NCI-H526 (cell line): ENCODE measurements at regions not wholly inside any gene's neighbourhood (a gene's known extent, or its start where the extent isn't known, plus 50 kb on each side); places are given as distances from the start of the nearest gene placed in this dataset.

Source experiments
- DNase-seq, 2 experiments: peaks; one replicate each; lab custom pipeline; 2025; lab: John Stamatoyannopoulos, UW

DNA sequence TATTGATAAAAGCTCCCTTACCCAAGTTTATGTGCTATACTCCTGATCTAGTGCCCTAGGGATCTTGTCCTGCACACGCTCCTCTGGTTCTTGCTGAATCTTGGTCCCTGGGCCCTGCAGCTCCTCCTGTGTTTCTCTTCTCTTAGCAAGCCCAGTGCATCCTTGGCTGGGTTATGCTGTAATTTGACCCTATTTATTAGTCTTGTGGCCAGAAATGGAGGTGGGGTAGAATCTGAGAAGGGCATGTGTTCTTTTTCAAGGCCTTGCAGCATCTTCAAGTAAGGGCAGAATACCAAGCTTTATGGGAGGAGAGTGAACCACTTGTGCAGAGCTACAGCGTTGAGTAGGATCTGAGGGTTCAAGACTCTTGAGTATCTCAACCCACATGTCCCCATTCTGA, 366.8 kb downstream of the FAM170A start:
- DNase-seq: no peak

DNA sequence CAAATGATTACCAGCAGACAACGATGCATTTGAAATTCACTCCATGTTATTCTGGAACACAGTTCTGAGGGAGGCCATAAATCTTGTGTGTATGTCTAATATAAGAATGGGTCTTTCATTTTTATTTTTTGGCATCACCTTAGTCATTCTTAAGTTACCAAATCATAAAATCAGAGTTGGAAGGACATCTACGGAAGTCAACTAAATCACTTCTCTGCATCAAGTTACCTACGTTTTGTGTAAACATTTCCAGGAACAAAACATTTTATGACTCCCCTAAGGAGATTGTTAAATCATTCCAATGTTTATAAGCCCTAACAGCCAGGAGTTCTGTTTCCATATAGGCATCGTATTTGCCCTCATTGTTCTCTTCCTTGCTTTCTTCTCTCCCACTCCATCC, 378.2 kb downstream of the FAM170A start:
- no peak for DNase-seq

DNA sequence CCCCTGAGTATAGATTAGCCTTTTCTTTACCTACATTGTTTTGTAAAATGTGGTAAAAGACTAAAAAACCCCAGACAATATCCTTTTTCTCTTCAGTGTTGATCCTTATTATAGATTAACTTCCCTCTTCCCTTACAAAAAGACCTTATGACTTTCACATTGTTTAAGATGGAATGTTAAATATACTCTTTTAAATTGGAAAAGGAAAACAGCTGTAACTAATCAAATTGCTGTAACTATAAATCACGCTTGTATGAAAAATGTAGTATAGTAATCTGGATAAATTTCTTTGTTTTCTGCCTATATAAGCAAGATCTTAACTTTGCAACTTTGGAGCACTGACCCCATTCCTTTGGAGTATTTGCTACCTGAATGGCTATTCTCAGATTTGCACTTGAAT, 383.1 kb downstream of the FAM170A start:
- no peak for DNase-seq

DNA sequence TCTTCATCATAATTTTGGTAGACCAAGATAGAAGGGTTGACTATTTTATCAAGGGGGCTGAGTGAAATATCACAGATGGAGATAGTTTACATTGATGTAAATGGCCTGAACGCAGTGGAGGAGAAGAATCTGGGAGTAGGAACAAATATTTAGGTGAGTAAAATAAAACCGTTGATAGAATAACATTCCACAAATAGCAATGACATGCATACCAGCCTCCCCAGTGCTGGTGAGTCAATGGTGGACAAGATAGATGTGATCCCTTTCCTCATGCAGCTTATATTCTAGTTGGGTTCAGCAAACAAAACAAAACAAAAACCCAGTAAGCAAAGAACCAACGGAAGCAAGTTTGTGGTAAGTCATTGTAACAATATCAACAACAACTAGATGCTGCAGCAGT, 385.2 kb downstream of the FAM170A start:
- DNase-seq: no peak

DNA sequence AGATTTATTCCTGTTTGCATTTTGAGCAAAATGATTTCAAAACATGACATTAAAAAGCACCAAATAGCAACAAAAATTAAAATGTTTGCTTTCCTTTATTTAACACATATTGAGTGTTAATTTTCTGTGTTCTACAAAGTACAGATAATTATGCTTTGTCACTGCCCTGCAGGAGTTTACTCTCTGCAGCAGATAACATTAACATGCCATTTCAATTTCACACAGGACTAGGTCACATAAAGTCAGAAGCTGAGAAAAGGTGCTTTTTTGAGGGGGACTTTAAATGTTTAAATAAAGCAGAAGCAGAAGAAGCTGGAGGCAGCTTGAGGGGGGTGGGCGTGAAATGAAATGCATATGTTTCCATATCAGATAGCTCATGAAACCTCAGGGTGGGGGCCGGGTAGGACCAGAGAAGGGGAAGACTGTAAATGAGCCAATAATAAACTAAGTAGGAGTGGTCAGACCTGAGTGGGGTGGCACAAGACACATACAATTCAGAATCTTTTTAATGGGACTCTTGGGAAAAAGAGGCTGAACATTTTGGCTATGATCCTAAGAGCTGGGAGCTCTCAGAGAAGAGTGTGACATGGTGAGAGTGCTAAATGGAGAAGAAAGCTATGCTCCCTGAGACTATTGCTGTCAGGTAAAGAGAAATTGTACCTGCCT, 387.5 kb downstream of the FAM170A start:
- no peak for DNase-seq

DNA sequence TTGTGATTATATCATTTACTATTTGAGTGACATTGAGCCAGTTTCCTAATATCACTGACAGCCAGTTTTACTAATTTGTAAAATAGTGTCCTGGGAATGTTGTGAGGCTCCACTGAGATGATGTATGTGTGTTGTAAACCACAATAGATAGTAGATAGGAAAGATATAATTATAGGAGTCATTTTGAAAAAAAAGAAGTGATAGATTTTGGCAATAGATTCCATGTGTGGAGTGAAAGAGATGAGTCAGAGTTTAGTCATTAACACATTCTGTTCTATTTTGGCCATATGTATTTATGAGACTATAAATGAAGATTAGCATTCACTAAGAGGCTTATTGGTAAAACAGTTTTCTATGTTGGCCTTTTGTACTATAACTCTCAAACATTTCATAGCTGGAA, 388.2 kb downstream of the FAM170A start:
- DNase-seq: no peak

DNA sequence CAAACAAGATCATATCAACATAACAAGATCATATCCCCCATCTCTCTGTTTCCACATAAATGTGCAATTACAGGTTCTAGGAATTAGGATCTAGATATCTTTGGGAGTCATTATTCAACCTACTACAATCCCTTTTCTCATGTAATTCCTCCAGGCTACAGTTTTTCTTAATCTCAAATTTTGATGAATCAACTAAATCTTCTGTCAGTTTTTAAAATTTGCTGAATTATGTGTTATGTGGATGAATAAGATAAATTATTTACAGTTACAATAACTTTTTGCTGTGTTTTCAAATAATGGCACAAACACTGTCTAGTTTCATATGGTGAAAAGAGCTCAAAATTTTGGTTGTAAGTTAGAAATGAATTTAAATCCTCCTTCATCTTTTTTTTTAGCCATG, 405.8 kb downstream of the FAM170A start:
- no peak for DNase-seq

DNA sequence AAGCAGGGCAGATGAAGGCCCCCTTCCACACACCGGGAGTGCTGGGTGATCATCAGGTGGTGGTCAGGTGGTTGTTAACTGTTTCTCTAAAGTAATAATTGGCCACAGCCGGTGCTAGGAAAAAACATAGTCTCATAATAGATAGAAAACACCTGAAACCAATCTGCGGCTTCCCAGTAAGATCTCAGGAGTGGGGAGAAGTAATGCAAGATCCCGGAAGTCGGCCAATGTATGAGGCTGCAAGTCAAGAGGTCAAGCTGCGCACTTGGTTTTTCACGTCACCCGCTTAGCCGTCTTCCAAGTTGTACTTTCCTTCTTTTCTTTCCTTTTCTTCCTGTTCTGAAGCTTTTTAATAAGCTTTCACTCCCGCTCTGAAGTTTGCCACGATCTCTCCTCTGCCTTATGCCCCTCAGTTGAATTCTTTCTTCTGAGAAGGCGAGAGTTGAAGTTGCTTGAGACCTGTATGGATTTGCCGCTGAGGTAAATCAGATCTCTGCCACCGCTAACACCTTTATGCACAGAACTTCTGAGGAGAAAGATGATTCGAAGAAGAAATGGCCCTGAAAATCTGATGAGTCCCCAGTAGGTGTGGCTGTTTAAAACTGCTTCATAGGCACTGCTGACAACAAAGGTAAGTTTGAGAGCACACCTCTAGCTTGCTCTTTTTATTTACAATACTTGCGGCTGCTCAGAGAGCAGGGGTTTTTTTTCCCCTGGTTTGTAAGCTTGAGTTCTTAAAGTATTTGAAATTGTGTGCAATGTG, 406.6 kb downstream of the FAM170A start:
- DNase-seq: no peak

DNA sequence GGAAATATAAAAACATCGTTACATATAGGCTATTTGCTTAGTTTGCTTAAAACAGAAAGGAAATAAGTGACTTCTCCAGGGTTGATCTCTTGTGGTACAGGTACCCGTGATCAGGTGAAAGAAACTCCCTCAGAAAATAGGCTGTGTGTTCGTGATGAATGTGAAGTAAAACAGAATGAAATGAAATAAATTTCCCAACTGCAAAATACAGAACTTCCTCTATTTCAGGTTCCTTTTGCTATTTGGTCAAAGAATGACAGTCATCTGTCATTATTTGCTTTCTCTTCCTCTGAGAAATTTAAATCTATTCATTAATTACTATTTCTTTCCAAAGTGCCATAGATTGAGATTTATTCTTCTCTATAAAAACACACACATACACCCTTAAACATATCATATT, 408.1 kb downstream of the FAM170A start:
- no peak for DNase-seq

DNA sequence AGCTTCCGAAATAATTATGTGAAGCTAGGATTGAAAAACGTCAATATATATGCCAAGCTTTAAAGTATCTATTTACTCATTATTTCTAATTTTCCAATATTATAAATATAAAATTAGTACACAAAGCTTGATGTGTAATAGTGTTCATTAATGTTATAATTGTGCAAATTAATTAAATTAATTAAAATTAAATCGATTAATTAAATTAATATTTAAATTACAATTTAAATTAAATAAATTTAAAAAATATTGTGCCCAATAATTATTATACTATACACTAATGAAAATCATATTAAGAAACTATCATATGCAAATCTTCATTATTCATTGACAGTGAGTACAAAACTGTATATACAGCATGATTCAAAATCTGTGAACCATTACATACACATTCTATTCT, 409.8 kb downstream of the FAM170A start:
- no peak for DNase-seq

DNA sequence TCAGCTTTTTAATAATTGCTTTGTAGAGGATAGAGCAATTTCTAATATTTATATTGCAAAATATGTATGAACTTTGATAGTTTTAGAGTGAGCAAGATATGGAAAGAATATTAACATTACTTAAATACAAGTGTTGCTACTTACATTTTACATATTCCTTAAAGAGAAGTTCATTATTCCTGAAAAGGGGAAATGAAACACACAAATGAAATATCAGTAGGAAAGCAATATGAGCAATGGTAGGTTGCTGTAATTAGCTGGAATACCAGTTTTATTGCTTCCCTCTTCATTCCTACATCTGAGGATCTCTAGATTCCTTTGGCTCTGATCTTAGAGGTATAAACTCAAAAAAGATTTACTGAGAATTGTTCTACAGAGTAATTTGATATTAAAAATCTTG, 414.1 kb downstream of the FAM170A start:
- no peak for DNase-seq

DNA sequence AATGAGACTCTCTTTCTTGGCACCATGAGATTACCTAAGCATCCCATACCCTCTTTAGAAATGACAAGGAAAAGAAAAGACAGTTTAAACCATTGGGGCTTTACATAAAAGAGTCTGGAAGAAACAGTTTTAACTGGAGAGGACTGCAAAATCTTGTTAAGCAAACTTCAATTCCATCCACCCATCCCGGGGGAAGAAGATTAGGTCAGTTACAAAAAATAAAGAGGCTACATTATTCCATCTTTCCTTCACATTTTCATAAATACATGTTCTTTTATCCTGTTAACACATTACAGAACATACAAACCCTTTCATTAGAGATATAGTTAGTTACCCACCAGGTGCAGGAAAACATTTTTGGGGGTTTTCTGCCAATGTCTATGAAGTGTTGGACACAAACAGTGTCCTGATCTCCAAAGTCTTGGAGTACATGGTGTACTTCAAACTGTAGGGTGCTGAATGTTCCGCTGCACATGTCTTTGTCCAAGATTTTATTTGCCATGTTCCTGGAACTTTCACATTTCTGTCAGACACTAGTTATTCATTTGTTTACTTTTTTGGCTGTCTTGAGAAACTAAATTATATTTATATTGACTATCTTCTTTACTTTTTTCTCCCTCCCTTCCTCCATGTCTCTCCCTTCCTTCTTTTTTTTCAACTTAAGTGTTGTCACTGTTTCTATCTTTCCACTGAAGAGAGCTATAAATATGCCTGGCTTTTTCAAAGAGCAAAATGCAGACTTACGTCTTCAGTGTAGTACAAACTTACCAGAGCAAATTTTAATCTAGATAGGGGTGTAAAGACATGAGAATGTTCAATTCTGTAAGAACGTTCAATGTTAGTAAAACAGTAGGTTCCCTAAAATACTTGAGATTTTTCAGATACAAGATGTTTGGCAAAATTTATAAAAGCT, 410.9 kb upstream of the PRR16 start:
- DNase-seq: no peak

DNA sequence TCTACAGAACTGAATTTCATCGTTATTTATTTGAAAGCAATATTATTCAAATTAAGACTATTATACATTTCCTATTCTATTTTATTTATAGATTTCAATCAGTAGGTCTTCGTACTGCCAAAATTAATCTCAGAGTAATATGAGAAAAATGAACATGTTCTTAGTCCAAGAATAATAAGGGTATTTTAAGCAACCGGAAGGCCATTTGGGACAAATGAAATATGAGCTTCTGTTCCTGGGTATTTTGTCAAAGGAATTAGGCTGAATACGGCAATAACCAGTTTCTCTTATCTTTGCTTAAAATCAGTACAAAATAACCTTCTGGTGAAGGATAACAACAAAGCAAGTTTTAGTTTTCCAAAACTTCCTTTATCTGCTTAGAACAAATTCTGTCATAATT, 410.3 kb upstream of the PRR16 start:
- no peak for DNase-seq

DNA sequence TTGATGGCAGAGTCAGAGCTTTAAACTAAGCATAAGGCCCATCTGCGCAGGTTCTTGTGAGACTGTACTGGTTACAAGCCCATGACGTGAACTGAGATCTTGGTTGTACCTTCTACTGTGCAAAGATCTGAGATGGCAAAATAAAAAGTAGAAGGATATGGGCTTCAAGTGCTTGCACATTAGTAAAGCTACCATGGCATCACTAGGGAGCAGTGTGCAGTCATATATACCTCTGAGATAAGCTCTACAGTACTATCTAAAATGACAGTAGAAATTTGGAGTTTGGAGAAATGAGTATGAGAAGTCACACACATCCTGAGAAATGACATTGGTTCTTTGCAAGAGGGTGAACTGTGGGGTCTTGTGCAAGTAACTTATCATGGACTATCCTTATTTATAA, 408.2 kb upstream of the PRR16 start:
- peak in 1 of 2 experiments; percentile 1 for DNase-seq

DNA sequence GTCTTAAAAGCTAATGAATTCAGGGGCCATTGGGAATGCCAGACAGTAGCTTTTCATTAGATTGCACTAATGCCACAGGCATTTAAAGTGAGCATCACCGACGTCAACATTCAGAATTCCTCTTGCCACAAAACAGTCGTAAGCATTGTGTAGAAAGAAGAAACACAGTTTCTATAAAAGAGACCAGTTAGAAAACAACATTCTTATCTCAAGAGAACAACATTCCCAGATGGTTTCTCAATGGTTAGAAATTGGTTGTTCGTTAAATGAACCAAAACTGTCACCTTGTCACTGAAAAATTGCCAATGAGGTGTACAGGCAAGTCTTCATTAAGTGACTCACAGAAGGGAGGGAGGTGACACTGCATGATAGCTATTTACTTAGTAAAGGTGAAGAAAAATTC, 401.6 kb upstream of the PRR16 start:
- DNase-seq: no peak

DNA sequence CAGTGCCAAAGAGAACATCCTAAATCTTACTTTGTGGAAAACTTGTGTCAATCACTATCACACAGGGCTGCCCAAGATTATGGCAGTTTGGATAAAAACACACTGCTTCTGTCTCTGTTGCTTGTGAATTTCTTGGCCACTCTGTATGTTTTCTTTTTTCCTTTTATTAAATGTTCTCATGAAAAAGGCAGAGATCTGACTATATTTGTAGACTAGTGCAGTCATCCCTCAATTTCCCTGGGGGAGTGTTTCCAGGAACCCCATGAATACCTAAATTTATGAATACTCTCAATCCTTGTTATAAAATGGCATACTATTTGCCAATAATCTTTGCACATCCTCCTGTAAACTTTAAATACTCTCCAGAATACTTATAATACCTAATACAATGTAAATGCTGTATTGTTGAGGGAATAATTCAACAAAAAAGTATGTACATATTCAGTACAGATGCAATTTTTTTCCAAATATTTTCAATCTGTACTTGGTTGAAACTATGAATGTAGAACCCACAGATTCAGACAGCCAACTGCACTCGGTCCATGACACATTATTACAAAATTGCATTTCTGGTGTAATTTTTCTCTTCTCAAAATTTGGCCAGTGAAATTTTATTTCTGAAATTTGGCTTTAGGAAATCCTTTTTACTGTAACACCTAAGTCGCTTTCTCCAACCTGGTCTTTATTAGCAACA, 391.9 kb upstream of the PRR16 start:
- no peak for DNase-seq

DNA sequence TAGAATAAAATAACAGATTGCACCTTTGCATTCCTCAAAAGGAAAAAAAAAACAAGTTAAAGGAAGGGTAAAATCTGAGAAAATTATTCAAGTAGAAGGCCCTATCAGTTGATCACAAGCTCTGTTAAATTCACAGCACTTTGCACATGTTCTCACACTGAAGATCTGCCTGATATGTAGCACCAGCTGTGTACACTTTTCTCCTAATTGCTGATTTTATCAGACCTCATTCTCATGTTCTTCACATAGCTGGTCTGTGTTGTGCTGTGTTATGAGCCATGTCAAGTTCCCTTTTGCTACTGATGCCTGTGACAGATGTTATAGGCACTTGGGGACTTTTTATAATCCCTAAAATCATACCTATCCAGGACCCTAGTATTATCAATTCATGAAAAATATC, 390.4 kb upstream of the PRR16 start:
- peak; percentile 3 to 9 for DNase-seq

DNA sequence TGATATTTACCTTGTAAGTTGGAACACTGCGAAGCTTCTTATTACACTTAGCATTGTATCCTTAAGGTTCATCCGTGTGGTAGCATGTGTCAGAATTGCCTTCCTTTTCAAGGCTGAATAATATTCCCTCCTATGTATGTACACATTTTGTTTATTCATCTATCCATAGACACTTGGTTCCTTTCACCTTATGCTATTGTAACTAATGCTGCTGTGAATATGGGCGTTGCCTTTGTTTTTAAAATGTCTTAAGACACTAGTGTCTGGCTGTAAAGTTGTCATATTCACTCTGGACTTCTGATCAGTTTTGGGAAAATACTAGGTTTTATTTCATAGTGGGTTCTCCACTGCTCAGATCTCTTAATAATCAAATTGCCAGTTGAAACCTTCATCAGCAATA, 383.3 kb upstream of the PRR16 start:
- no peak for DNase-seq

DNA sequence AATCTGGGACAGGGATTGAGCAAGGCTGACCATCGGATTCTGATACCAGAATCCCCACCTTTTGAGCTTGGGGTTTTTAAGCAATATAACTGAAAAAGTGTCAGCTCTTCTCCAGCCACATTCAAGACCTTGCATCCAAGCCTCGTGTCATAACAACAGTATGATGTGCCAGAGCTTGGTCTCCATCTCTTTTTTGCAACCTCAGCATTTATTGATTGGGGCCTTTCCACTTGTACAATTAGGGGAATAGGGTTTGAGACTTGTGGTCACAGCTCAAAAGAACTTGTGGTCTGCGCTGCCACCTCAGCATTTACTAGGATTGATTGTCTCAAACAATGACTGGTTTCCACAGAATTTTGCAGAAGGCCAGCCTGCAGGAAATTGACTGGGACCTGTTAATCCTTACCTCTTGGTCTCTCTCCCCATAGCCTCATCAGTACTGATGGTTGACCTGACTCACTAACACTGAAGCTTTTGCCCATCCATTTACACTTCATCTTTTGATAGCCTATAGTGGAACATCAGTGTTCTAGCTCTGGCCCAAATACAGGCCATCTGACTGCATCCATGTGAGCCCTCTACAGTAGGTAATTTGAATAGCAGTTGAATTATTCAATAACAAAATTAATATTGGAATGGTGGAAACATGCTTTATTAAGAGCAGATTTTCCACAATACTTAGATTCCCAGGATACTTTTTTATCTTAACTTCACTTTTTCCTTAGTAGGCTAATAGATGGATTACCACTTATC, 381.6 kb upstream of the PRR16 start:
- no peak for DNase-seq

DNA sequence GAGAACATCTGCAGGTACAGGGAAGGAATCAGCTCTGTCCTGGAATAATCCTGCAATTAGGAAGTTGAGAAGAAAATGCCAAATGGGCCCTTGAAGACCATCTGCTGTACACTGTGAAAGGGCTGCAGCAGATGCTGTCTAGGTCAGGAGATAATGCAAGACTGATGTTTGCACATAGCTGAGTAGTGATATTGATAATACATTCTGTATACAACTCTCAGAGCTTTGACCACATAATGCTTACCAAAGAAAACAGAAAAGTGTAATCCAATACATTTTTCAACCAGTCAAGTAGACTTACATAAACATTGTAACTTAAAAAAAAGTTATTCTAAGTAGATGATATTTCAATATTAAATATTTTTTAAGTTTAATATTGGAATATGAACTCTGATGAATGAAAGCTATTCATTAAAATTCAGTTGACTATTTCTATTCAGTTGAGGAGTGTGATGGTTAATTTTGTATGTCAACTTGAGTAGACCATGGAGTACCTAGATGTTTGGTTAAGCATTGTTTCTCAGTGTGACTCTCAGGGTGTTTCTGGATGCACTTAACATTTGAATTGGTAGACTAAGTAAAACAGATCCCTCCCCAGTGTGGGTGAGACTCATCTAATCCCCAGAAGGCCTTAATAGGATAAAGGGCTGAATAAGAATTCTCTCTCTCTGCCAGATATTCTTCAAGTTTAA, 380.1 kb upstream of the PRR16 start:
- no peak for DNase-seq

DNA sequence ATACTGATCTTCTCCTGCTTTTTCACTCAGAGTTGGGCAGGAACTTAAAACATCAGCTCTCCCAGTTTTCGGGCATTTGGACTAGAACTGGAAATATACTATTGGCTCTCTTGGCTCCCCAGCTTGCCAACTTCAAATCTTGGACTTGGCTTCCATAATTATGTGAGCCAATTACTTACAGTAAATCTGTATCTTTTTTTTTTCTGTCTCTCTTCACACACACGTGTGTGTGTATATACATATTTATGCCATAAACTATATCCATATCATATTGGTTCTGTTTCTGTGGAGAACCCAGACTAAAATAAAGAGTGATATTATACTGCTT, 379.6 kb upstream of the PRR16 start:
- DNase-seq: no peak
